ENCODE measurements at regions not wholly inside any gene's neighbourhood (a gene's known extent, or its start where the extent isn't known, plus 50 kb on each side); places are given as distances from the start of the nearest gene placed in this dataset.

- Histone ChIP-seq H3K4me1 (ENCODE audit: control insufficient read depth in 1 of 2, low read depth in 2 of 2) (no peaks in the 10 kb centered on the region), H3K4me3 (no peak overlapping the region), H3K9me3 (no peaks in the 10 kb centered on the region), H3K27me3 (replicated peaks; ENCODE audit: insufficient read depth) (no peaks in the 10 kb centered on the region), H3K27ac (no peak overlapping the region), H3K36me3 (no peaks in the 10 kb centered on the region)
- DNase-seq (ENCODE audit: low spot score): no peak
- TF ChIP-seq CTCF (IDR thresholded peaks at IDR 0.05): no peak
- ATAC-seq (ENCODE audit: insufficient number of reproducible peaks, low FRiP score, low read depth): no peak
These were observed 1943.0 kb downstream of the MRPL39 start for GRCh38 chr21:23664193-23664694.

DNA sequence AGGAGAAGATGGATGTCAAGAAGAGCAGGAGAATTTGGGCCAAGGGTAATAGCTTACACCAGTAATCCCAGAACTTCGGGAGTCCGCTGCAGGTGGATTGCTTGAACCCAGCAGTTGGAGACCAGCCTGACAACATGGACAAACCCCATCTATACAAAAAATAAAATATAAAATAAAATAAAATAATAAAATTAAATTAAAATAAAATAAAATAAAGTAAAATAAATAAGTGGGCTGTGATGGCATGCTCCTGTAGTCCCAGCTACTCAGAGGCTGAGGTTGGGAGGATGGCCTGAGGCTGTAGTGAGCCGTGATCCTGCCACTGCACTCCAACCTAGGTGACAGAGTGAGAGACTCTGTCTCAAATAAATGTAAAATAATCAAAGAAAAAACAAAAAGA is 1946.7 kb downstream of the MRPL39 start:
- Histone ChIP-seq H3K36me3 (no peaks in the 10 kb centered on the region), H3K9me3 (no peaks in the 10 kb centered on the region), H3K4me1 (ENCODE audit: control insufficient read depth in 1 of 2, low read depth in 2 of 2) (no peaks in the 10 kb centered on the region), H3K4me3 (no peak overlapping the region), H3K27me3 (replicated peaks; ENCODE audit: insufficient read depth) (no peaks in the 10 kb centered on the region), H3K27ac (no peak overlapping the region)
- TF ChIP-seq CTCF (IDR thresholded peaks at IDR 0.05): no peak
- no peak for ATAC-seq (ENCODE audit: insufficient number of reproducible peaks, low FRiP score, low read depth)
- no peak for DNase-seq (ENCODE audit: low spot score)

DNA sequence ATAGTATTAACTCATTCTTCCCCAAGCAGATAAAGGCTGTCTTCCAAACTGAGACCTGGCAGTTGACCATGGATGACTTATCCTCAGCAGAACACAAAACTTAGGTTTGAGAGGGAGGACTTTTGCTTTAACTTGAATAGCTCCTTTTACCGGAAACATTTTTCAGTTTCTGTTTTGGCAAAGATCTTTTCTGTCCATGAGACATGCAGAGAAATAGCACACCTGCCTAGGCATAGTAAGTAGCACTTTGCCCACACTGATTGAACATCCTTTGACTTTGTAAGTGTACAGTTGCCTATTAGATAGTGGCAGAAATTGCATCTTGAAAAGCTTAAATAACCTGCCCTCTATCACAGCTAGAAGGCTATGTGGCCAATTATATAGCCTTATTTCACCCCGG is 1962.5 kb downstream of the MRPL39 start:
- no peak for ATAC-seq (ENCODE audit: insufficient number of reproducible peaks, low FRiP score, low read depth)

DNA sequence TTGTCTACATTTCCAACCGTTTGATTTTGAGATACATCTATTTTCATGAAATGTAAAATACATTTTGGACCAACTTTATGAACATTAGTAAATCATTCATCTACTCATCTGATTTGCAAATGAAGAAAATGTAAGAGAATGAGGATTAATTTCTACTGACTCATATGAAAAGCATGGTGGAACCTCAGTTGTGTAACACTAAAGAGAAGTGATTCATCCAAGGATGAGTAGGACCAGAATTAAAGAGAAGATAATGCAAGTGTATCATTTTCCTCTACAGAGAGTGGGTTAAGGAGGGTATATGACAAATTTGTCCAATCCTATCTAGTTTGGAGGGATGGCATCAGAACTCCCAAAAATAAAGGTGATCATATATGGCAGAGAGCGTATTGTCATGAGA is 1967.6 kb downstream of the MRPL39 start:
- H3K27ac ChIP-seq: no peak overlapping the region
- no peak for DNase-seq (ENCODE audit: low spot score)
- no peak for ATAC-seq (ENCODE audit: insufficient number of reproducible peaks, low FRiP score, low read depth)
- H3K4me1 ChIP-seq (ENCODE audit: control insufficient read depth in 1 of 2, low read depth in 2 of 2): no peaks in the 10 kb centered on the region
- no peak overlapping the region for H3K4me3 ChIP-seq
- H3K9me3 ChIP-seq: no peaks in the 10 kb centered on the region
- no peaks in the 10 kb centered on the region for H3K36me3 ChIP-seq
- TF ChIP-seq CTCF (IDR thresholded peaks at IDR 0.05): no peak
- no peaks in the 10 kb centered on the region for H3K27me3 ChIP-seq (replicated peaks; ENCODE audit: insufficient read depth)

More for the DNA sequence above, 1962.5 kb downstream of the MRPL39 start:
- Histone ChIP-seq H3K27ac (no peak overlapping the region), H3K27me3 (replicated peaks; ENCODE audit: insufficient read depth) (no peaks in the 10 kb centered on the region), H3K9me3 (no peaks in the 10 kb centered on the region), H3K4me3 (no peak overlapping the region), H3K4me1 (ENCODE audit: control insufficient read depth in 1 of 2, low read depth in 2 of 2) (no peaks in the 10 kb centered on the region), H3K36me3 (no peaks in the 10 kb centered on the region)
- TF ChIP-seq CTCF (IDR thresholded peaks at IDR 0.05): no peak
- DNase-seq (ENCODE audit: low spot score): no peak

DNA sequence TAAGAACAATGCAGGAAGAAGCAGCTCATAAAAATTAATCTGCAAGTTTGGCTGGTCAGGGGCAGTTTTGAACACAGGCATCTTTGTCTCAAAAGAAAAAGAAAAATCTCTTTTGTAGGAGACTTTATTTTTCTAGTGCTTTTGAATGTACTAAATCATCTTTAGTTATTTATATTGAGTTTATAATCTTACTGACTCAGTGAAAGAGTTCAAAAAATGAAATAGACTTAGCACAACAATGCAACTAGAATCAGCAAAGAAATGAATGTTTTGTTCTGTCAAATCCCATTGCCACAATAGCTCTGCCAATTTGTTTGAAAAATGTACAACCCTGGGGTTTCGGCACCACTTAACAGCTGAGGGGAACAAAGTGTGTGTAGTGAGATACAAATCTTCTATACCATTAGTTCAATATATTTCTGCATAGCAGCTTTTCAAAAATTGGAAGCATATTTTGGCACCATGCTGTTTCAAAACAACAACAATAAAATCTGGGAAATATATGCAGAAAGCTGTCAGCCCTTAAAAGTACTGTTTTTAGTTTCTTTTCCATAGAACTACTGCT is 1969.1 kb downstream of the MRPL39 start:
- TF ChIP-seq CTCF (IDR thresholded peaks at IDR 0.05): no peak
- Histone ChIP-seq H3K27me3 (replicated peaks; ENCODE audit: insufficient read depth) (no peaks in the 10 kb centered on the region), H3K36me3 (no peaks in the 10 kb centered on the region), H3K9me3 (no peaks in the 10 kb centered on the region), H3K4me1 (ENCODE audit: control insufficient read depth in 1 of 2, low read depth in 2 of 2) (no peaks in the 10 kb centered on the region), H3K27ac (no peak overlapping the region), H3K4me3 (no peak overlapping the region)
- ATAC-seq (ENCODE audit: insufficient number of reproducible peaks, low FRiP score, low read depth) (no peak), DNase-seq (ENCODE audit: low spot score) (no peak)
